ENCODE measurements at regions not wholly inside any gene's neighbourhood (a gene's known extent, or its start where the extent isn't known, plus 50 kb on each side); places are given as distances from the start of the nearest gene placed in this dataset.

DNA sequence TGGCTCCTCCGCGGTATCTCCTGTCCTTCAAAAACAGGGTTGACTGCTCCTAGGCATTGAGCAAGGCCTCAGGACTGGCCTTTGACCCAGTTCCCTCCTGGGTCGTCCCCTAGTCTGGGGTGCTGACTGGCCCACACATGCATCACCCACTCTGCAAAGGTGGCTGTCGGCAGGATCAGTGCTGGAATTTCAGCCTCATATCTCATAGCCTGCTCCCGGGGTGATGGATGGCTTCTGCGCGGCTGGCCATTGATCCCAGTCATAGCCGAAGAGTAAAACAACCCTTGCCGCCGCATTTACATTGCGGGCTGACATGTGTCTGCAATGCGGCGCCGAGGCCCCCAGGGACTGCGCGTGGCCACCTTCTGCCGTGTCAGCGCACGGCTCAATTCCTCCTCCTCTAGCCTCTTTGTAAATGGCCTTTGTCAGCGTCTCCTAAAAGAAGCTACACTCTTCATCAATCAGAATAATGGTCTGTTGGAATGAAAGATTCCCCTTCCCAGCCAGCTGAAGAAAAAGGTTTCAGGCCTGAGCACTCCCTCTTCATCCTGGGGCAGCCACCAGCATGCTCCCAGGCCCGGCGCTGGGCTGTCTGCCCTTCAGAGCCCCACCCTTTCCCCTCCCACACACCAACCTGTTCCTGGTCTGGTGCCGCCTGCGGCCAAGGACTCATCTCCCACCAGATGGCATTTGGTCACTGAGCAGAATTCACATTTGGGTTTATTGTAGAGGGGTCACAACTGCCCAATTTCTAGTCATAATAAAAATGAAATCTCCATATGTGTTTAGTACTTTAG, 159.0 kb downstream of the PJA2 start:
- 90% methylated on average over 24 of the region's 24 CpGs for WGBS, 2 donors
- no peak for DNase-seq
- intact Hi-C loops (cut with DNase I) = no loop called here

DNA sequence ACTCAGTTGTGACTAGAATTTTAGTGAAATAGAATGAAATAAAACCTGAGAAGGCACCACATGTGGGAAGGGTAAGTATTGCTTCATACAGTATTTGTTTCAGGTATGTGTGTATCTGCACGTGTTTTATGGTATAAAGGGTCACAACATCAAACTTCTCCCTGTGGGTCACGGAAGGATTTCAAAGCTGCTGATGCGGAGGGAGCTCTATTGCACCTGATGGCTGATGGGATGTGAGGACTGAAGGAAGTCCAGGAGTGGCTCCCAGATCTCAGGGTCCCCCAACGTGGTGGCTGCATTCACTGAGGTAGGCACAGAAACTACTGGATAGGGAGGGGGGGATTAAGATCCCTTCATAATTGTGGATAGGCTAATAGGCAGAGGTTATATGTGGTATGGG, 159.7 kb downstream of the PJA2 start:
- WGBS, 2 donors = 85 to 92% methylated on average over 4 of the region's 4 CpGs
- no peak for DNase-seq
- no peaks in the 10 kb centered on the region for H3K27me3 ChIP-seq
- no peaks in the 10 kb centered on the region for H3K36me3 ChIP-seq
- no peaks in the 10 kb centered on the region for H3K4me1 ChIP-seq
- no peak overlapping the region for H3K4me3 ChIP-seq (replicated peaks in 1 of 3)
- no peak overlapping the region for H3K27ac ChIP-seq
- intact Hi-C loops (cut with DNase I) = no loop called here
- no peaks in the 10 kb centered on the region for H3K9me3 ChIP-seq
- TF ChIP-seq, protein P1, sequence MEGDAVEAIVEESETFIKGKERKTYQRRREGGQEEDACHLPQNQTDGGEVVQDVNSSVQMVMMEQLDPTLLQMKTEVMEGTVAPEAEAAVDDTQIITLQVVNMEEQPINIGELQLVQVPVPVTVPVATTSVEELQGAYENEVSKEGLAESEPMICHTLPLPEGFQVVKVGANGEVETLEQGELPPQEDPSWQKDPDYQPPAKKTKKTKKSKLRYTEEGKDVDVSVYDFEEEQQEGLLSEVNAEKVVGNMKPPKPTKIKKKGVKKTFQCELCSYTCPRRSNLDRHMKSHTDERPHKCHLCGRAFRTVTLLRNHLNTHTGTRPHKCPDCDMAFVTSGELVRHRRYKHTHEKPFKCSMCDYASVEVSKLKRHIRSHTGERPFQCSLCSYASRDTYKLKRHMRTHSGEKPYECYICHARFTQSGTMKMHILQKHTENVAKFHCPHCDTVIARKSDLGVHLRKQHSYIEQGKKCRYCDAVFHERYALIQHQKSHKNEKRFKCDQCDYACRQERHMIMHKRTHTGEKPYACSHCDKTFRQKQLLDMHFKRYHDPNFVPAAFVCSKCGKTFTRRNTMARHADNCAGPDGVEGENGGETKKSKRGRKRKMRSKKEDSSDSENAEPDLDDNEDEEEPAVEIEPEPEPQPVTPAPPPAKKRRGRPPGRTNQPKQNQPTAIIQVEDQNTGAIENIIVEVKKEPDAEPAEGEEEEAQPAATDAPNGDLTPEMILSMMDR (IDR thresholded peaks at IDR 0.05) = no peak
- no peak for TF ChIP-seq POLR2A (IDR thresholded peaks at IDR 0.05)

More for the DNA sequence above, 159.0 kb downstream of the PJA2 start:
- Histone ChIP-seq H3K27ac (no peak overlapping the region), H3K9me3 (no peaks in the 10 kb centered on the region), H3K36me3 (no peaks in the 10 kb centered on the region), H3K27me3 (no peaks in the 10 kb centered on the region), H3K4me1 (no peaks in the 10 kb centered on the region), H3K4me3 (replicated peaks in 1 of 3) (no peak overlapping the region)
- TF ChIP-seq, protein P1 (IDR thresholded peaks at IDR 0.05) = no peak
- TF ChIP-seq POLR2A (IDR thresholded peaks at IDR 0.05) = no peak

DNA sequence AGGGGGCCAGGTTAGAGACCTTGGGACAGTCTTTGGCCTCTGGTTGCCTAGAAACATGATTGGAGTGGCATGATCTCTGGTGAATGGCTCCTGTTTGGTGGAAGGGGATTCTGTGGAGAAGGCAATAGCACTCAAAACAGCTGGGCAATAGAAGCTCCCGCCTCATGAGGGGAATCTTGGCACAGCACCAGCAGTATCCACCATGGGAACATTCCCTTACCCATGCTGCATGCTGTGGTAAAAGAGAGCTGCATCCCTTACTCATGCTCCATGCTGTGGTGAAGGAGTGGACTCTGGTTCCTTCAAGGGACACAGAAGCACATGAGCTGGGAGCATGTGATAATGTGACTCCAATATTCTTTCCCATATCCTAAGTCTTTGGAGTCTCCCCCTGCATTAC, 160.6 kb downstream of the PJA2 start:
- Histone ChIP-seq H3K36me3 (no peaks in the 10 kb centered on the region), H3K27ac (no peak overlapping the region), H3K4me3 (replicated peaks in 1 of 3) (no peak overlapping the region), H3K27me3 (no peaks in the 10 kb centered on the region), H3K4me1 (no peaks in the 10 kb centered on the region), H3K9me3 (no peaks in the 10 kb centered on the region)
- WGBS, 2 donors = 88 to 100% methylated on average over 1 of the region's 1 CpG
- TF ChIP-seq POLR2A (IDR thresholded peaks at IDR 0.05) = no peak
- TF ChIP-seq, protein P1 (IDR thresholded peaks at IDR 0.05) = no peak
- intact Hi-C loops (cut with DNase I) = no loop called here
- no peak for DNase-seq

DNA sequence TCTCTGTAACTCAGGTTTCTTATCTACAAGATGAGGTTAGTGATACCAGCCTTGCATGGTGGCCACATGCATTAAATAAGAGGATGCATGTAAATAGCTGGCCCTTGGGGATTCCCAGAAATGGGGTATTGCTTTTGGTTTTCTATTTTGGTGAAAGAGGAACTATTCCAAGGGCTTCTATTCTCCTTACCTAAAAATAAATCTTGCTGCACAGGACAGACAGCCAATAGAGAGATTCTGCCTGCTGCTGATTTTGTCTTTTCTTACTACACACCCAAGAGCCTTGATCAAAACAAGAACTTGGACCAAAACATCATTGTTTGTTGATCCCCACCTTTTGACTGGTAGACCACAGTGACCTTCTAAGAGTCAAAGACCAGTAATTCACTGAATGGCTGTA, 161.8 kb downstream of the PJA2 start:
- Histone ChIP-seq H3K4me3 (replicated peaks in 1 of 3) (no peak overlapping the region), H3K27ac (no peak overlapping the region), H3K9me3 (no peaks in the 10 kb centered on the region), H3K27me3 (no peaks in the 10 kb centered on the region), H3K36me3 (no peaks in the 10 kb centered on the region), H3K4me1 (no peaks in the 10 kb centered on the region)
- intact Hi-C loops (cut with DNase I) = no loop called here
- TF ChIP-seq, protein P1 (IDR thresholded peaks at IDR 0.05) = no peak
- no peak for TF ChIP-seq POLR2A (IDR thresholded peaks at IDR 0.05)
- no peak for DNase-seq

DNA sequence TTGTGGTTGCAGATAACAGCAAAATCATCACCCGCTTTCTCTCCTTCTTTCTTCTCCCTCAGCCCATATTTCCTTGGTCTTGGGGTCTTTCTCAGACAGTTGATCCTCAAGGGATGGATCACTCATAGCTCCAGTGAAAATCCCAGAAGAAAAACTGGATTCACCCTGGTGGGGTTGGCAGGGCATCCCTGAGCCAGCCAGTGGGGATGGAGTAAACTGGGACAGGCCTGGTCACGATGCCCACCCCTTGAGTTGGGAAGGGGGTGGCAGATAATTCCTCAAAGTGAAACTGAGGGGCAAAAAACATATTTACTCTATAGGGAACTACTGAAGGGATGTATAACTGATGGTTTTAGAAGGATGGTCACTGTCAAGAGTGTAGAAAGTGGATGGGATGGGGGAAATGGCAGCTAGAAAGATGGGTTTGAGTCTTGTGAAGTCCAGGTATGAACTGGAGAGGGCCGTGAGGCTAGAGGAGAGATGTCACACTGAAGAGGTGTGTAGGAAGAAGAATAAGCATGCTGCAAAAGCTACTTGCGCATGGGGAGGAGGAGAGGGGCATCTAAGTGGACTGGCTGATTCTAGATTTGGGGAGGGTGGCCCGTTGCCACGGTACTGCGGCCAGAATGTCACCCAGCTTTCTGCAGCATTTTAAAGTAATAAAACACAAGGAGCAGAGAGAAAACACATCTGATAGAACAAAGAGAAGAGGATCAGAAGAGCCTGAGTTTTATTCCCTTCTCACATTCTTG, 162.8 kb downstream of the PJA2 start:
- no peaks in the 10 kb centered on the region for H3K27me3 ChIP-seq
- H3K27ac ChIP-seq = no peak overlapping the region
- no peak overlapping the region for H3K4me3 ChIP-seq (replicated peaks in 1 of 3)
- H3K36me3 ChIP-seq = no peaks in the 10 kb centered on the region
- no peaks in the 10 kb centered on the region for H3K9me3 ChIP-seq
- no peaks in the 10 kb centered on the region for H3K4me1 ChIP-seq
- intact Hi-C loops (cut with DNase I) = no loop called here
- no peak for DNase-seq
- WGBS, 2 donors = 90 to 93% methylated on average over 7 of the region's 7 CpGs
- no peak for TF ChIP-seq POLR2A (IDR thresholded peaks at IDR 0.05)
- TF ChIP-seq, protein P1 (IDR thresholded peaks at IDR 0.05) = no peak

Measured in thyroid gland (tissue), 4 donors.